H9 (cell line): ENCODE measurements at regions not wholly inside any gene's neighbourhood (a gene's known extent, or its start where the extent isn't known, plus 50 kb on each side); places are given as distances from the start of the nearest gene placed in this dataset.

Experiments
- DNase-seq: peaks from one replicate; pipeline ENCODE4 v3.0.0-alpha.2; 2017
- H2AFZ ChIP-seq: one replicate; pipeline ENCODE4 v1.6.1; 2013; ENCODE audit warnings: mild to moderate bottlenecking, low read length, control low read depth, moderate library complexity
- H2AK5ac ChIP-seq: 2 replicates; pipeline ENCODE4 v1.6.1; 2013; ENCODE audit warnings: low read length, control low read depth, mixed read lengths; ENCODE audit not compliant: insufficient read length
- H2BK120ac ChIP-seq: one replicate; pipeline ENCODE4 v1.6.1; 2013; ENCODE audit warnings: low read depth, mild to moderate bottlenecking, low read length, control low read depth, inconsistent platforms; ENCODE audit not compliant: poor library complexity, severe bottlenecking
- H2BK12ac ChIP-seq: 2 replicates; pipeline ENCODE4 v1.6.1; 2013; ENCODE audit warnings: low read length, control low read depth, mixed read lengths, low read depth; ENCODE audit not compliant: insufficient read length
- H2BK15ac ChIP-seq: 2 replicates; pipeline ENCODE4 v1.6.1; 2013; ENCODE audit warnings: low read depth, low read length, control low read depth
- H2BK20ac ChIP-seq: one replicate; pipeline ENCODE4 v1.6.1; 2013; ENCODE audit warnings: low read depth, mild to moderate bottlenecking, low read length, control low read depth, inconsistent platforms; ENCODE audit not compliant: poor library complexity, severe bottlenecking
- H2BK5ac ChIP-seq: 2 replicates; pipeline ENCODE4 v1.6.1; 2013; ENCODE audit warnings: low read length, control low read depth, mixed read lengths; ENCODE audit not compliant: insufficient read length
- H3K14ac ChIP-seq: 2 replicates; pipeline ENCODE4 v1.6.1; 2013; ENCODE audit warnings: low read length, control low read depth; ENCODE audit not compliant: insufficient read depth
- H3K18ac ChIP-seq: 2 replicates; pipeline ENCODE4 v1.6.1; 2013; ENCODE audit warnings: low read depth, mild to moderate bottlenecking, mixed read lengths, low read length, control low read depth; ENCODE audit not compliant: insufficient read length
- H3K23ac ChIP-seq: 2 replicates; pipeline ENCODE4 v1.6.1; 2013; ENCODE audit warnings: low read length, control low read depth, mixed read lengths, low read depth; ENCODE audit not compliant: insufficient read length
- H3K23me2 ChIP-seq: 2 replicates; pipeline ENCODE4 v1.6.1; 2013; ENCODE audit warnings: low read depth, mild to moderate bottlenecking, mixed read lengths, low read length, control low read depth; ENCODE audit not compliant: insufficient read length, poor library complexity, severe bottlenecking
- H3K27ac ChIP-seq: 2 replicates; pipeline ENCODE4 v1.5.1; 2013; ENCODE audit warnings: low read length, control low read depth, mixed read lengths, low read depth; ENCODE audit not compliant: insufficient read length
- H3K27me3 ChIP-seq: 2 replicates; pipeline ENCODE4 v1.6.1; 2013; ENCODE audit warnings: low read length, control low read depth, inconsistent platforms; ENCODE audit not compliant: insufficient read depth
- H3K4ac ChIP-seq: 2 replicates; pipeline ENCODE4 v1.6.1; 2013; ENCODE audit warnings: low read depth, mild to moderate bottlenecking, control low read depth, inconsistent platforms, low read length, moderate library complexity
- H3K4me1 ChIP-seq: 2 replicates; pipeline ENCODE4 v1.6.1; 2013; ENCODE audit warnings: low read length, control low read depth, inconsistent platforms; ENCODE audit not compliant: insufficient read depth
- H3K4me2 ChIP-seq: 2 replicates; pipeline ENCODE4 v1.6.1; 2013; ENCODE audit warnings: low read length, control low read depth, mixed read lengths; ENCODE audit not compliant: insufficient read length, insufficient read depth
- H3K56ac ChIP-seq: 2 replicates; pipeline ENCODE4 v1.6.1; 2013; ENCODE audit warnings: low read depth, mild to moderate bottlenecking, mixed read lengths, low read length, control low read depth; ENCODE audit not compliant: insufficient read length
- H3K79me1 ChIP-seq: 2 replicates; pipeline ENCODE4 v1.6.1; 2013; ENCODE audit warnings: low read depth, mild to moderate bottlenecking, moderate library complexity, low read length, control low read depth, inconsistent platforms; ENCODE audit not compliant: insufficient read depth, poor library complexity, severe bottlenecking
- H3K79me2 ChIP-seq: 2 replicates; pipeline ENCODE4 v1.6.1; 2013; ENCODE audit warnings: low read length, control low read depth, inconsistent platforms; ENCODE audit not compliant: insufficient read depth
- H3K9ac ChIP-seq: 2 replicates; pipeline ENCODE4 v1.6.1; 2013; ENCODE audit warnings: low read length, control low read depth, mixed read lengths; ENCODE audit not compliant: insufficient read length; ENCODE audit errors: extremely low read depth
- H3K9me3 ChIP-seq: one replicate; pipeline ENCODE4 v1.6.1; 2013; ENCODE audit warnings: low read depth, low read length, inconsistent platforms; ENCODE audit not compliant: control insufficient read depth
- H3T11ph ChIP-seq: one replicate; pipeline ENCODE4 v1.6.1; 2013; ENCODE audit warnings: mild to moderate bottlenecking, low read length, control low read depth, inconsistent platforms
- H4K20me1 ChIP-seq: one replicate; pipeline ENCODE4 v1.6.1; 2013; ENCODE audit not compliant: control insufficient read depth, insufficient read length, insufficient read depth
- H4K5ac ChIP-seq: 2 replicates; pipeline ENCODE4 v1.6.1; 2013; ENCODE audit warnings: low read depth, mild to moderate bottlenecking, mixed read lengths, low read length, control low read depth; ENCODE audit not compliant: insufficient read length
- H4K8ac ChIP-seq: replicated peaks from 2 replicates; pipeline ENCODE4 v1.6.1; 2013; ENCODE audit warnings: low read length, control low read depth, mixed read lengths, low read depth; ENCODE audit not compliant: insufficient read length
- H4K91ac ChIP-seq: 2 replicates; pipeline ENCODE4 v1.6.1; 2013; ENCODE audit warnings: low read depth, mild to moderate bottlenecking, moderate library complexity, mixed read lengths, low read length, control low read depth; ENCODE audit not compliant: insufficient read length
- H3K27ac Mint-ChIP-seq, 3 experiments: 2 replicates in 2 of 3; 3 replicates in 1 of 3; pipeline ENCODE4 v1.8.0; 2020 to 2021; ENCODE audit warnings: mixed read lengths in 3 of 3, mild to moderate bottlenecking in 1 of 3, moderate library complexity in 1 of 3
- H3K27me3 Mint-ChIP-seq: 2 replicates; pipeline ENCODE4 v1.8.0; 2021; ENCODE audit warnings: low read depth, mild to moderate bottlenecking, moderate library complexity, mixed read lengths
- H3K36me3 Mint-ChIP-seq, 3 experiments: 2 replicates in 2 of 3; 3 replicates in 1 of 3; pipeline ENCODE4 v1.8.0; 2020 to 2021; ENCODE audit warnings: low read depth in 3 of 3, mixed read lengths in 3 of 3; ENCODE audit not compliant: insufficient read depth in 1 of 3
- H3K4me1 Mint-ChIP-seq, 2 experiments: 2 replicates each; pipeline ENCODE4 v1.8.0; 2020; ENCODE audit warnings: mixed read lengths in 2 of 2
- H3K4me3 Mint-ChIP-seq, 2 experiments: 2 replicates in 1 of 2; 3 replicates in 1 of 2; pipeline ENCODE4 v1.8.0; 2020 to 2021; ENCODE audit warnings: mild to moderate bottlenecking in 2 of 2, mixed read lengths in 2 of 2, moderate library complexity in 1 of 2
- H3K9me3 Mint-ChIP-seq, 2 experiments: 2 replicates in 1 of 2; 3 replicates in 1 of 2; pipeline ENCODE4 v1.8.0; 2020; ENCODE audit warnings: mild to moderate bottlenecking in 2 of 2, mixed read lengths in 2 of 2, moderate library complexity in 1 of 2
- CTCF ChIP-seq: fragments of 200-600 bp; sonication (generic); conservative IDR thresholded peaks from 3 replicates; pipeline ENCODE4 v1.8.0; 2021; ENCODE audit warnings: antibody characterized with exemption, mild to moderate bottlenecking
- WGBS: extraction: QIAGEN DNeasy Blood & Tissue Kit; methylation state at CpG from one replicate; pipeline ENCODE4 v1.1.7; 2013; ENCODE audit warnings: missing lambda C conversion rate, low lambda C conversion rate, mixed read lengths; ENCODE audit not compliant: insufficient read length; ENCODE audit errors: extremely low coverage; 5-methylcytosine and 5-hydroxymethylcytosine counted together

- Mint-ChIP-seq H3K9me3 (no peaks in the 10 kb centered on the region), H3K36me3 (no peaks in the 10 kb centered on the region), H3K27me3 (no peaks in the 10 kb centered on the region), H3K4me3 (no peak overlapping the region), H3K27ac (no peak overlapping the region), H3K4me1 (no peaks in the 10 kb centered on the region)
- H2BK5ac ChIP-seq = no peak overlapping the region
- no peak overlapping the region for H3T11ph ChIP-seq
- no peak overlapping the region for H2BK12ac ChIP-seq
- H3K27ac ChIP-seq = no peak overlapping the region
- H3K14ac ChIP-seq = no peak overlapping the region
- no peaks in the 10 kb centered on the region for H3K27me3 ChIP-seq
- H3K4ac ChIP-seq = no peak overlapping the region
- no peak overlapping the region for H4K5ac ChIP-seq
- H4K20me1 ChIP-seq = no peaks in the 10 kb centered on the region
- H3K56ac ChIP-seq = no peak overlapping the region
- H3K23me2 ChIP-seq = no peaks in the 10 kb centered on the region
- DNase-seq = no peak
- no peak overlapping the region for H3K4me2 ChIP-seq
- H2BK15ac ChIP-seq = no peak overlapping the region
- H3K9ac ChIP-seq = no peak overlapping the region
- no peak overlapping the region for H2AK5ac ChIP-seq
- no peak overlapping the region for H2BK20ac ChIP-seq
- H3K18ac ChIP-seq = no peak overlapping the region
- no peak overlapping the region for H4K8ac ChIP-seq
- WGBS = no CpG with 5 or more reads among the region's 2 CpGs
- H3K4me1 ChIP-seq = no peaks in the 10 kb centered on the region
- no peak for TF ChIP-seq CTCF
- H4K91ac ChIP-seq = no peak overlapping the region
- no peaks in the 10 kb centered on the region for H3K79me2 ChIP-seq
- no peaks in the 10 kb centered on the region for H3K9me3 ChIP-seq
- H2BK120ac ChIP-seq = no peak overlapping the region
- H2AFZ ChIP-seq = no peak overlapping the region
- H3K23ac ChIP-seq = no peak overlapping the region
- H3K79me1 ChIP-seq = no peaks in the 10 kb centered on the region
Observed at GRCh38 chr13:72218966-72219365, 352.0 kb upstream of the DACH1 start.
